ENCODE measurements at regions not wholly inside any gene's neighbourhood (a gene's known extent, or its start where the extent isn't known, plus 50 kb on each side); places are given as distances from the start of the nearest gene placed in this dataset.

GRCh38 chr14:81871706-81872105 lies 338.1 kb upstream of the SEL1L start:
- Histone ChIP-seq H3K4me3 (ENCODE audit: low read length) (no peak overlapping the region), H3K27me3 (ENCODE audit: control insufficient read depth, insufficient read depth, low read length) (no peaks in the 10 kb centered on the region), H3K4me1 (ENCODE audit: control insufficient read depth, insufficient read depth, low read length) (no peaks in the 10 kb centered on the region), H3K9me3 (ENCODE audit: control insufficient read depth, insufficient read depth, low read length) (peaks cover 6% of the 10 kb centered on the region), H3K36me3 (ENCODE audit: control insufficient read depth, insufficient read depth, low read length) (no peaks in the 10 kb centered on the region), H3K27ac (ENCODE audit: low read length) (no peak overlapping the region)
- no peaks in the 10 kb centered on the region for H3K27me3 Mint-ChIP-seq (ENCODE audit: low read depth in 2 of 2)
- no CpG with 5 or more reads among the region's 2 CpGs for WGBS (ENCODE audit: insufficient coverage)
- H3K9me3 Mint-ChIP-seq = peaks cover 12 to 17% of the 10 kb centered on the region in 2 donors
- TF ChIP-seq CTCF (IDR thresholded peaks at IDR 0.05) = no peak
- H3K36me3 Mint-ChIP-seq = peaks cover 9% of the 10 kb centered on the region
- no peak for DNase-seq
- no peak overlapping the region for H3K27ac Mint-ChIP-seq
- no peak for ATAC-seq
- H3K4me3 Mint-ChIP-seq = no peak overlapping the region
- intact Hi-C loops (cut with micrococcal nuclease) = no loop called here
- no peaks in the 10 kb centered on the region for H3K4me1 Mint-ChIP-seq

- no peak overlapping the region for H3K4me3 ChIP-seq (ENCODE audit: low read length)
- no peak for TF ChIP-seq CTCF (IDR thresholded peaks at IDR 0.05)
- no peaks in the 10 kb centered on the region for H3K36me3 ChIP-seq (ENCODE audit: control insufficient read depth, insufficient read depth, low read length)
- H3K4me1 Mint-ChIP-seq = no peaks in the 10 kb centered on the region
- DNase-seq (no peak), ATAC-seq (no peak)
- H3K4me3 Mint-ChIP-seq = no peak overlapping the region
- H3K9me3 Mint-ChIP-seq = peaks cover 5 to 7% of the 10 kb centered on the region in 2 donors
- H3K27me3 ChIP-seq (ENCODE audit: control insufficient read depth, insufficient read depth, low read length) = no peaks in the 10 kb centered on the region
- no peaks in the 10 kb centered on the region for H3K27me3 Mint-ChIP-seq (ENCODE audit: low read depth in 2 of 2)
- no peaks in the 10 kb centered on the region for H3K36me3 Mint-ChIP-seq
- 50% methylated on average over 1 of the region's 1 CpG for WGBS (ENCODE audit: insufficient coverage)
- intact Hi-C loops (cut with micrococcal nuclease) = no loop called here
- no peaks in the 10 kb centered on the region for H3K4me1 ChIP-seq (ENCODE audit: control insufficient read depth, insufficient read depth, low read length)
- H3K9me3 ChIP-seq (ENCODE audit: control insufficient read depth, insufficient read depth, low read length) = no peaks in the 10 kb centered on the region
- H3K27ac ChIP-seq (ENCODE audit: low read length) = no peak overlapping the region
- no peak overlapping the region for H3K27ac Mint-ChIP-seq
Measured at GRCh38 chr14:81884382-81884781, 350.7 kb upstream of the SEL1L start.

GRCh38 chr14:81886588-81886987 lies 352.9 kb upstream of the SEL1L start:
- no peaks in the 10 kb centered on the region for H3K4me1 Mint-ChIP-seq
- Histone ChIP-seq H3K4me3 (ENCODE audit: low read length) (no peak overlapping the region), H3K9me3 (ENCODE audit: control insufficient read depth, insufficient read depth, low read length) (no peaks in the 10 kb centered on the region), H3K36me3 (ENCODE audit: control insufficient read depth, insufficient read depth, low read length) (no peaks in the 10 kb centered on the region), H3K4me1 (ENCODE audit: control insufficient read depth, insufficient read depth, low read length) (no peaks in the 10 kb centered on the region), H3K27ac (ENCODE audit: low read length) (no peak overlapping the region), H3K27me3 (ENCODE audit: control insufficient read depth, insufficient read depth, low read length) (no peaks in the 10 kb centered on the region)
- no peak overlapping the region for H3K4me3 Mint-ChIP-seq
- ATAC-seq (no peak), DNase-seq (no peak)
- TF ChIP-seq CTCF (IDR thresholded peaks at IDR 0.05) = no peak
- H3K27me3 Mint-ChIP-seq (ENCODE audit: low read depth in 2 of 2) = no peaks in the 10 kb centered on the region
- intact Hi-C loops (cut with micrococcal nuclease) = no loop called here
- WGBS (ENCODE audit: insufficient coverage) = no CpG with 5 or more reads among the region's 2 CpGs
- H3K36me3 Mint-ChIP-seq = no peaks in the 10 kb centered on the region
- H3K9me3 Mint-ChIP-seq = peaks cover 5 to 7% of the 10 kb centered on the region in 2 donors
- H3K27ac Mint-ChIP-seq = no peak overlapping the region

- H3K36me3 ChIP-seq (ENCODE audit: control insufficient read depth, insufficient read depth, low read length) = no peaks in the 10 kb centered on the region
- H3K27ac ChIP-seq (ENCODE audit: low read length) = no peak overlapping the region
- Mint-ChIP-seq H3K4me3 (no peak overlapping the region), H3K4me1 (no peaks in the 10 kb centered on the region), H3K9me3 (peaks cover 5 to 10% of the 10 kb centered on the region in 2 donors), H3K27me3 (ENCODE audit: low read depth in 2 of 2) (no peaks in the 10 kb centered on the region), H3K36me3 (no peaks in the 10 kb centered on the region), H3K27ac (no peak overlapping the region)
- H3K9me3 ChIP-seq (ENCODE audit: control insufficient read depth, insufficient read depth, low read length) = no peaks in the 10 kb centered on the region
- 73% methylated on average over 1 of the region's 2 CpGs for WGBS (ENCODE audit: insufficient coverage)
- DNase-seq = no peak
- intact Hi-C loops (cut with micrococcal nuclease) = no loop called here
- TF ChIP-seq CTCF (IDR thresholded peaks at IDR 0.05) = no peak
- H3K4me1 ChIP-seq (ENCODE audit: control insufficient read depth, insufficient read depth, low read length) = no peaks in the 10 kb centered on the region
- no peak for ATAC-seq
- H3K27me3 ChIP-seq (ENCODE audit: control insufficient read depth, insufficient read depth, low read length) = no peaks in the 10 kb centered on the region
- H3K4me3 ChIP-seq (ENCODE audit: low read length) = no peak overlapping the region
Measured at GRCh38 chr14:81889529-81889928, 355.9 kb upstream of the SEL1L start.

Measured in natural killer cell (primary cell).